HuH-7.5 (cell line): ENCODE measurements at regions not wholly inside any gene's neighbourhood (a gene's known extent, or its start where the extent isn't known, plus 50 kb on each side); places are given as distances from the start of the nearest gene placed in this dataset.

ENCODE experiments used
- DNase-seq: peaks from one replicate; pipeline ENCODE4 v3.0.0; 2011; ENCODE audit warnings: low spot score

DNA sequence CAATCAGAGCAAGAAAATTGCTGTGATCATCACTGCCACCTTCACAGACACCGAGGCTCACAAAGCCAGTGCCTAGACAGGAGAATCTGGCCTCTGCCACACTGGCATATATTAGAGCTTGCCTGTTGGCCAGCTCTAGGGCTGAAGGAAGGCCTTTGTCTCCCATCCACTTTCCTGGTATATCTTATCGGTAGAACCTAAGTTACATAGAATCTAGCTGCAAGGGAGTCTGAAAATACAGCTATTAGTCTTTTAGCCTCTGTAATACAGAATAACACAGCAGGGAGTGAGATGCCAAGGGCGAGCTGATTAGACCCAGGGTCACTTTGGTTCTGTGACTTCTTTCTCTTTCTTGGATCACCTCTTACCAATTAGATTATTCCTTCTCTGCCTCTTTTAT, 154.9 kb upstream of the KL start:
- DNase-seq: no peak

DNA sequence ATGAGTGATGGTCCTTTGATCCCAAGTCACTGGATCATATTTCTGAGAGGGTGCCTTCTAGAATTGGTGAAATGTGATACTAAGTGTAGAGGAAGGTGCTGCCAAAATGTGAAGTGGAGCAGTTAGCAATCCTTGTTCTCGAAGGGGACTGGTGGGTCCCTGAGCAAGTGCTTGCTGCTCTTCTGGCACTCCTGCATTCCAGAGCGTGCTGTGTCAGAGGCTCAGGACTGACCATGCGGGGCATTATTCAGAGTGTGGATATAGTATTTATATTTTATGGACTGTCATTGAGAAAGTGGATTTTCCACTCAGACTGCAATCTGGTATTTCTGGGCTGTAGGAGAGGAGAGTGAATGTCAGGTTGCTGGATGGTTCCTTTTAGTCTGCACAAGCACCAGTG, 152.6 kb upstream of the KL start:
- DNase-seq: no peak

GRCh38 chr13:32866921-32867320, 149.3 kb upstream of the KL start:
- no peak for DNase-seq

DNA sequence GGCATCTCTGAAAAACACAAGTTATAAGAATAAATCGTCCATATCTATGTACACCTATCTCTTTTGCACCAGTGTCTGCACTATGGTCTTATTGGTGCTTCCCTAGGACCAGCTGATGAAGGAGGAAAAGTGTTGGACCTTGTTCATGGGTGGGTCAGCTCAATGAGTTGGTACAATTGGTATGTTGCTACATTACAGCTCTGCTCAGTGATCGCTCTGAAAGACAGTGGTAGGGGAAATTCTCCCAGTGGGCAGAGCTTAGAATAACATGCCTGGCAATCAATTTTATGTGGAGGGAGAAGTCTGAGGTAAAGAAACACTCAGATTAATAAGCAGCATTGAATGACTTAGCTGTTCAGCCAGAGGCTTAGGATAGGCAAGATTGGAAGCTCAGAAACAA, 138.7 kb upstream of the KL start:
- no peak for DNase-seq

DNA sequence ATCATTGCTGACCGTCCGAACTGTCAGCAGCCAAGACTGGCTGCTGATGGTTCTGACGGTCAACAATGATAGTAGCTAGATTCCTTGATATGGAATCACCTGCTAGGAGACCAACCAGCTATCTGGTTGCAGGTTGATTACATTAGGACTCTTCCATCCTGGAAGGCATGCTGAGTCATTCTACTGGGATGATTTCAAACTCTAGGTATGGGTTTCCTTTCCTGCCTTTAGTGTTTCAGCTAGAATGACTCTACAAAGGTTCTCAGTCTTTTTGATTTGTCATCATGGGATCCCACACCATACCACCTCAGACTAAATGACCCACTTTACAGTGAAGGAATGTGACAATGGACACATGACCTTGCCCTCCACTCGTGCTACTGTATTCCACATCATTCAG, 138.1 kb upstream of the KL start:
- DNase-seq: no peak

DNA sequence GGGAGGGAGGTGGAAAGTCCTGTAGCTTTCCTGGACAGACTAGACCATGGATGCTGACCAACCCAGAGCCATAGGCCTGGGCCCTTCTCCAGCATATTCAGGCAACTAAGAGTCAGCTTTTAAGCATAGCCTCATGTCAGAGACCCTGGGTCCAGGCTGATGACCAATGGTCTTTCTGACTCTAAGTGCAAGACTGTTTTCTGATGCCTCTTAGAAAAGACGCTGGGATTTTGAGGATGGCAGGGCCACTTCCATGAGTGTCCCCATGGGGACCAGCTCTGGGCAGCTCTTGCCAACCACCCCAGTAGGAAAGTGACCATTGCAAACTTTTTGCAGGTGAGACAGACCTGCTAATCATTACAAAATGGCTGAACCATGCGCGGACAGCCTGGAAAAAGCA, 135.6 kb upstream of the KL start:
- no peak for DNase-seq

- no peak for DNase-seq
These were observed 135.0 kb upstream of the KL start for GRCh38 chr13:32881074-32881776.

DNA sequence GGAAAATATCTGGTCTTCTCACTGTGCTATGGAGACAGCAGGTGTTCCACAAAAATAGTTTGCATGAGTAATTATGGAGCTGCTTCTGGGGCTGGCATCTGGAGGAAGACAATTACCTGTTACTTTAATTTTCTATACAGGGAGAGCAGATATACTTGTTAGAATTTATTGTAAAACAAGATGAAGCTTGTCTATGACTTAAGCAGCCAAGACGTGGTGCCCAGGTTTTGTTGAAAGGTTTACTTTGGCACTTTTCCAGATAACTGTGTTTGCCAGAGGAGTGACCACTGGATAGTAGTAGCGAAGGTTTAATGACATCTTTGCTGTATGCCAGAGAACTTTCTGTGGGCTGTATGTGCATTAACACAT, 134.5 kb upstream of the KL start:
- no peak for DNase-seq

- no peak for DNase-seq
These were observed 133.5 kb upstream of the KL start for GRCh38 chr13:32882691-32883090.

- no peak for DNase-seq
These were observed 132.7 kb upstream of the KL start for GRCh38 chr13:32883474-32883873.

DNA sequence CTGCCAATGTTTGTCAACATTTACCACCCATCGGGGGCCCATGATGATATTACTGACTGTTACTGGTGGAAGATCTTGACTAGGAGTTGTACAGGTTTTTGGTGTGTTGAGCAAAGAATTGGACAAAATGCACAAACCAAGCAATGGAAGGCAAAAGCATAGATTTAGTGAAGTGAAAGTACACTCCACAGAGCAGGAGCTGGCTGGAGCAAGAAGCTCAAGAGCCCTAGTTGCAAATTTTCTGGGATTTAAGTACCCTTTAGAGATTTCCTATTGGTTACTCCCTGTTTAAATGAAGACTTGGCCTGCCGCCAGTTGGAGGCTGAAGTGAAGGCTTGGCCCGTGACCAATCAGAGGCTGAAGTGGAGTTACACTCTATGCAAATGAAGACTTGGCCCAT, 128.6 kb upstream of the KL start:
- DNase-seq: no peak

GRCh38 chr13:32889986-32890565, 126.1 kb upstream of the KL start:
- no peak for DNase-seq

GRCh38 chr13:32893176-32893575, 123.0 kb upstream of the KL start:
- no peak for DNase-seq

- no peak for DNase-seq
These were observed 121.6 kb upstream of the KL start for GRCh38 chr13:32894589-32895001.

- no peak for DNase-seq
These were observed 120.9 kb upstream of the KL start for GRCh38 chr13:32895296-32895695.

DNA sequence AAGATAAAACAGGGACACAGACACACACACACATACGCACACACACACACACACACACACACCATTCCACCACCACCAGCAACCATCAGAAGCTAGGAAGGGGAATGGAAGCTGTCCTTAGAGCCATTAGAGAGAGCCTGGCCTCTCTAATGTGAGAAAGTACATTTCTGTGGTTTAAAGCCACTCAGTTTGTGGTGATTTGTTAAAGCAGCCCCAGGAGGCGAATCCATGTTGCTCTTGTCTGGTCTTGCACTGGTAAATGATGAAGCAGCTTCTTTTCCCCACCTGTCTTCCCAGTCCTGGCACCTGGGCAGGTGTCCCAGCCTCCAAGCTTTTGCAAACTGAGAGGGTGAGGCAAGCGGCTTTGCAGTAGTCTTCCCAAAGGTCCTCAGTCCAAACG, 118.9 kb upstream of the KL start:
- no peak for DNase-seq

DNA sequence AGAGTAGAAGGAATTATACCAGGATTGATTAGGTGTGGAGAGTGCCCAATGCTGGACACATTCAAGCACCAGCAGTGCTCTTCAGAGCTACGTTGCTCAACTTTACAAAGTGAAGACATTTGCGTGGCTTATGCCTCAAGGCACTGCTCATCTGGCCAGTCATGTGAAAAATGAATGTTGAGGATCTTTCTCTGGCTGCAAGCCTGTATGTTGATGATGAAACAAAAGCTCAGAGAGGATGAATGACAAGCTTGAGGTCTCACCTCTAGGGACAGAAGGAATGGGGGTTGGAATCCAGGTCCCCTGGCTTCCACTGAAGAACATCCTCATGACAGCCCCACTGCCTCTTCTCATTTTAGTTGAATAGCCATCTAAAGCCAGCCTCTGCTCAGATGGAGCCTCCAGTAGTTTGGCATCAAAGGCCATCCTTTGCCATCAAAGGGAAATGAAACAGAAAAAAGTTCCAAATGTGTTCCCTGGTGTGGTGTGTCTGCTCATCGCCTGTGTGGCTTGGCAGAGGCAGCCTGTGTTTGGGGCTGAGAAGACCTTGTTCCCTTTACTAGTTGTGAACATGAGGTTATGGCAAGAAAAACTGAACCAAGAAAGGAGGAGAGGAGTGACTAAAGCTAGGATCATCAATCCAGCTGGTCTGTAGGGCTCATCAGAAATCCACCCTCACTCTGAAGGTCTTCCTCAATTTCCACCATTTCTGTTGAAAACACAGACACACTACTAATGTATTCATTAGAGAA, 114.0 kb upstream of the KL start:
- no peak for DNase-seq

DNA sequence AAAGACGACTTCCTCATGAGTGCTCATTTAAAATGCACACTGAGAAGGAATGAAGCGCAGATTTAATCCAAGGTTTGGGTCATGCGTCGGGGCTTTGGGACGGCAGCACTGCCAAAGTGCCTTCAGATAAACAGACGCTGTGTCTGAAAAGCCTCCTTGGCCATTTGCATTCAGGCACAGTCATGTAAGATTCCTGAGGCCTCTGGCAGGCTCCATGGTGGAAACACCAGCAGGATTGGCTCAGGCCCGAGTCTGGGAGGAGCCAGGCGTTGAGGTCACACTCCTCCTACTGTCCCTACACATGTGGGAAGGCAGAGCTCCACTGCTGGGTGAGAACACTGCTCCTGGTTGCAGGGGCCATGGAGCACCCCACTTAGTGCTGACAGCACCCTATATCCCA, 113.3 kb upstream of the KL start:
- DNase-seq: no peak

- no peak for DNase-seq
These were observed 112.5 kb upstream of the KL start for GRCh38 chr13:32903720-32904119.

GRCh38 chr13:32904266-32904665, 112.0 kb upstream of the KL start:
- DNase-seq: no peak

- DNase-seq: no peak
These were observed 111.0 kb upstream of the KL start for GRCh38 chr13:32905063-32905863.

- DNase-seq: no peak
These were observed 110.4 kb upstream of the KL start for GRCh38 chr13:32905864-32906180.

DNA sequence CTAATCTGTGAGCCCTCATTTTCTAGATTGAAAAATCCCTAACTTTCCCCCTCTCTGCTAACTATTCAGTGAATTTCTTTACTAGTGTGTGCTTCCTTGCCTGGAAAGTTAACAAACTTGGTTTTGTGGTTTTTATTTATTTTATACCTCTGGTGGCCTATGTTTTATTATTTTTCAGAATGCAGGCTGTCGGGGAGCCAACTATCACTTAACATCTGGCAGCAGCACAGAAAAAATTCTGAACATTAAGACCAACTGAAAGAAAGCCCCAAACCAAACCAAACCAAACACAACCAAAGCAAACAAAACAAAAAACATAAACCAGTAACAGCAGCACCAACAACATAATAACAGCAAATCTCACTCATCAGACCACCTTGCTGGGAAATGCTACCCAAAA, 109.0 kb upstream of the KL start:
- no peak for DNase-seq
